Activated CD8-positive, alpha-beta memory T cell treated with anti-CD3 and anti-CD28 coated beads, Interleukin-2, amount 50 U/mL, for 1 hour (primary cell): ENCODE measurements at regions not wholly inside any gene's neighbourhood (a gene's known extent, or its start where the extent isn't known, plus 50 kb on each side); places are given as distances from the start of the nearest gene placed in this dataset.

Source experiments
- DNase-seq: peaks from one replicate; pipeline ENCODE4 v3.0.0-alpha.2; 2020; ENCODE audit errors: extremely low read depth

GRCh38 chr9:79135681-79136415 is 435.9 kb upstream of the TLE4 start:
- DNase-seq, result no peak

- DNase-seq, result no peak
Observed at GRCh38 chr9:79140751-79141150, 431.0 kb upstream of the TLE4 start.

GRCh38 chr9:79143211-79143610 is 428.6 kb upstream of the TLE4 start:
- no peak for DNase-seq

- DNase-seq, result no peak
Observed at GRCh38 chr9:79145442-79145841, 426.3 kb upstream of the TLE4 start.

- DNase-seq, result no peak
Observed at GRCh38 chr9:79149585-79149984, 422.2 kb upstream of the TLE4 start.

GRCh38 chr9:79151791-79152190 is 420.0 kb upstream of the TLE4 start:
- DNase-seq, result no peak

GRCh38 chr9:79152306-79152705 is 419.5 kb upstream of the TLE4 start:
- no peak for DNase-seq

GRCh38 chr9:79154806-79155205 is 417.0 kb upstream of the TLE4 start:
- no peak for DNase-seq

- no peak for DNase-seq
Observed at GRCh38 chr9:79155308-79155707, 416.5 kb upstream of the TLE4 start.

GRCh38 chr9:79163544-79163943 is 408.2 kb upstream of the TLE4 start:
- DNase-seq, result no peak

GRCh38 chr9:79164406-79164805 is 407.4 kb upstream of the TLE4 start:
- no peak for DNase-seq

- no peak for DNase-seq
Observed at GRCh38 chr9:79165020-79165780, 406.6 kb upstream of the TLE4 start.

GRCh38 chr9:79166005-79166404 is 405.8 kb upstream of the TLE4 start:
- DNase-seq, result no peak

- DNase-seq, result no peak
Observed at GRCh38 chr9:79170643-79171042, 401.1 kb upstream of the TLE4 start.

- DNase-seq, result no peak
Observed at GRCh38 chr9:79173932-79174331, 397.8 kb upstream of the TLE4 start.

- DNase-seq, result no peak
Observed at GRCh38 chr9:79176014-79176697, 395.6 kb upstream of the TLE4 start.

- DNase-seq, result no peak
Observed at GRCh38 chr9:79184831-79185230, 386.9 kb upstream of the TLE4 start.

GRCh38 chr9:79185866-79186265 is 385.9 kb upstream of the TLE4 start:
- DNase-seq, result no peak

GRCh38 chr9:79189511-79189924 is 382.2 kb upstream of the TLE4 start:
- no peak for DNase-seq

GRCh38 chr9:79193001-79193400 is 378.8 kb upstream of the TLE4 start:
- DNase-seq, result no peak

- no peak for DNase-seq
Observed at GRCh38 chr9:79193501-79194223, 378.1 kb upstream of the TLE4 start.

GRCh38 chr9:79195879-79196278 is 375.9 kb upstream of the TLE4 start:
- DNase-seq, result no peak
